B cell (primary cell): ENCODE measurements at regions not wholly inside any gene's neighbourhood (a gene's known extent, or its start where the extent isn't known, plus 50 kb on each side); places are given as distances from the start of the nearest gene placed in this dataset.

Experiments
- ATAC-seq: fragments of 200-7000 bp; cut with Tn5 transposase; one replicate; pipeline ENCODE4 v1.10.0; 2021; ENCODE audit warnings: low read depth, mild to moderate bottlenecking, moderate number of reproducible peaks, moderate library complexity
- CTCF ChIA-PET: fragments of 350-600 bp; sonication (Branson Sonifier 250); formaldehyde crosslinking; loops from one replicate; lab custom pipeline; 2021; ENCODE audit warnings: antibody characterized with exemption, inconsistent platforms; lab: Charles Lee
- POLR2A ChIA-PET: fragments of 350-600 bp; sonication (Branson Sonifier 250); formaldehyde crosslinking; loops from one replicate; lab custom pipeline; 2021; ENCODE audit warnings: antibody characterized with exemption; lab: Charles Lee
- DNase-seq: peaks from one replicate; pipeline ENCODE4 v3.0.0; 2013
- H2AFZ ChIP-seq: 2 replicates; pipeline ENCODE4 v1.6.1; 2012; ENCODE audit warnings: mild to moderate bottlenecking, low read depth, low read length; ENCODE audit not compliant: insufficient read depth, poor library complexity, severe bottlenecking
- H3K27ac ChIP-seq, 2 donors: 1 replicate in 1 of 2; 2 replicates in 1 of 2; pipeline ENCODE4 v1.5.1; 2012 to 2013; ENCODE audit warnings: low read length in 2 of 2, mild to moderate bottlenecking in 2 of 2, moderate library complexity in 1 of 2
- H3K27me3 ChIP-seq, 4 experiments: fragments of 200-600 bp in 1 of 4; sonication (generic) in 1 of 4; replicated peaks in 1 of 4; 1 replicate in 2 of 4; 2 replicates in 2 of 4; pipeline versions ENCODE4 v1.6.1 to v1.7.0; 2013 to 2016; ENCODE audit warnings: low read length in 3 of 4, mild to moderate bottlenecking in 2 of 4, mixed read lengths in 1 of 4, moderate library complexity in 1 of 4; ENCODE audit not compliant: insufficient read depth in 4 of 4, control insufficient read depth in 3 of 4; ENCODE audit errors: control extremely low read depth in 1 of 4
- H3K36me3 ChIP-seq, 2 experiments: replicated peaks in 1 of 2; 1 replicate in 1 of 2; 2 replicates in 1 of 2; pipeline versions ENCODE4 v1.6.1 to v1.7.1; 2013; ENCODE audit warnings: low read length in 1 of 2; ENCODE audit not compliant: insufficient read depth in 2 of 2, control insufficient read depth in 1 of 2; ENCODE audit errors: control extremely low read depth in 1 of 2, extremely low read depth in 1 of 2
- H3K4me1 ChIP-seq, 2 donors: fragments of 200-600 bp in 1 of 2; sonication (generic) in 1 of 2; 1 replicate in 1 of 2; 2 replicates in 1 of 2; pipeline versions ENCODE4 v1.5.1 to v1.6.1; 2013 to 2017; ENCODE audit warnings: low read length in 2 of 2; ENCODE audit not compliant: control insufficient read depth in 2 of 2, insufficient read depth in 2 of 2
- H3K4me2 ChIP-seq: replicated peaks from 2 replicates; pipeline ENCODE3; 2012; ENCODE audit warnings: mild to moderate bottlenecking, low read depth, low read length; ENCODE audit not compliant: poor library complexity, severe bottlenecking
- H3K4me3 ChIP-seq, 5 experiments: fragments of 200-600 bp in 1 of 5; sonication (generic) in 1 of 5; 1 replicate in 3 of 5; 2 replicates in 2 of 5; pipeline versions ENCODE4 v1.5.1 to v1.7.0; 2011 to 2016; ENCODE audit warnings: low read length in 4 of 5, mild to moderate bottlenecking in 4 of 5, low read depth in 2 of 5, control low read depth in 1 of 5, moderate library complexity in 1 of 5; ENCODE audit not compliant: insufficient read depth in 1 of 5; ENCODE audit errors: control extremely low read depth in 1 of 5, extremely low read depth in 1 of 5
- H3K79me2 ChIP-seq: fragments of 200-600 bp; sonication (generic); one replicate; pipeline ENCODE4 v1.6.0; 2016; ENCODE audit warnings: low read length; ENCODE audit not compliant: control insufficient read depth, insufficient read depth
- H3K9ac ChIP-seq: fragments of 200-600 bp; sonication (generic); 2 replicates; pipeline ENCODE4 v1.6.1; 2017; ENCODE audit warnings: mild to moderate bottlenecking, low read length, moderate library complexity
- H3K9me3 ChIP-seq, 3 donors: one replicate each; pipeline versions ENCODE4 v1.6.1 to v1.7.1; 2013; ENCODE audit warnings: low read length in 2 of 3; ENCODE audit not compliant: control insufficient read depth in 2 of 3, insufficient read depth in 1 of 3; ENCODE audit errors: control extremely low read depth in 1 of 3
- H4K20me1 ChIP-seq: 2 replicates; pipeline ENCODE4 v1.6.0; 2012; ENCODE audit warnings: mild to moderate bottlenecking, low read length; ENCODE audit not compliant: insufficient read depth, control insufficient read depth, poor library complexity, severe bottlenecking
- H3K27ac Mint-ChIP-seq: one replicate; pipeline ENCODE4 v1.8.0; 2021; ENCODE audit warnings: mixed read lengths
- H3K27me3 Mint-ChIP-seq: one replicate; pipeline ENCODE4 v1.8.0; 2021; ENCODE audit warnings: mixed read lengths
- H3K4me1 Mint-ChIP-seq: one replicate; pipeline ENCODE4 v1.8.0; 2021; ENCODE audit warnings: mixed read lengths
- H3K4me3 Mint-ChIP-seq: one replicate; pipeline ENCODE4 v1.8.0; 2021; ENCODE audit warnings: mixed read lengths
- H3K9me3 Mint-ChIP-seq: one replicate; pipeline ENCODE4 v1.8.0; 2022; ENCODE audit warnings: mixed read lengths; ENCODE audit not compliant: insufficient read depth
- CTCF ChIP-seq: fragments of 200-600 bp; IDR thresholded peaks from one replicate; pipeline ENCODE4 v1.8.0; 2022; ENCODE audit warnings: antibody characterized with exemption, mild to moderate bottlenecking
- EZH2 ChIP-seq: IDR thresholded peaks from 2 replicates; pipeline ENCODE4 v1.6.1; 2012; ENCODE audit warnings: borderline replicate concordance, low read depth, mild to moderate bottlenecking, moderate library complexity, low read length; ENCODE audit not compliant: insufficient read depth, poor library complexity, severe bottlenecking
- WGBS: methylation state at CpG from one replicate; pipeline ENCODE4 v1.1.5; 2013; ENCODE audit warnings: missing lambda C conversion rate; ENCODE audit not compliant: insufficient coverage; 5-methylcytosine and 5-hydroxymethylcytosine counted together
- intact Hi-C: fragments of 100-400 bp; cut with micrococcal nuclease; formaldehyde crosslinking; loops from one replicate; pipeline ENCODE4 v1.10.0; 2022

GRCh38 chr6:119598883-119599282, 249.3 kb upstream of the MAN1A1 start:
- POLR2A ChIA-PET: no interaction called here
- DNase-seq (no peak), ATAC-seq (no peak)
- no peaks in the 10 kb centered on the region for H3K27me3 Mint-ChIP-seq
- CTCF ChIA-PET: no interaction called here
- Histone ChIP-seq H3K4me2 (no peak overlapping the region), H2AFZ (no peak overlapping the region), H3K27ac (no peak overlapping the region), H3K79me2 (no peaks in the 10 kb centered on the region), H3K27me3 (no peaks in the 10 kb centered on the region), H4K20me1 (no peaks in the 10 kb centered on the region), H3K36me3 (no peaks in the 10 kb centered on the region), H3K4me1 (no peaks in the 10 kb centered on the region), H3K9me3 (peaks cover 0 to 2% (median 0%) of the 10 kb centered on the region in 3 donors), H3K9ac (no peak overlapping the region), H3K4me3 (no peak overlapping the region)
- H3K27ac Mint-ChIP-seq: no peak overlapping the region
- no peak overlapping the region for H3K4me3 Mint-ChIP-seq
- TF ChIP-seq CTCF (no peak), EZH2 (no peak)
- H3K9me3 Mint-ChIP-seq: no peaks in the 10 kb centered on the region
- no CpG with 5 or more reads among the region's 2 CpGs for WGBS
- no peaks in the 10 kb centered on the region for H3K4me1 Mint-ChIP-seq
- intact Hi-C loops: no loop called here

GRCh38 chr6:119594907-119595306, 245.3 kb upstream of the MAN1A1 start:
- ChIA-PET POLR2A (no interaction called here), CTCF (no interaction called here)
- Histone ChIP-seq H2AFZ (no peak overlapping the region), H3K4me2 (no peak overlapping the region), H3K27ac (no peak overlapping the region), H4K20me1 (no peaks in the 10 kb centered on the region), H3K9ac (no peak overlapping the region), H3K4me1 (no peaks in the 10 kb centered on the region), H3K36me3 (no peaks in the 10 kb centered on the region), H3K27me3 (no peaks in the 10 kb centered on the region), H3K4me3 (no peak overlapping the region), H3K79me2 (no peaks in the 10 kb centered on the region), H3K9me3 (peaks cover 0 to 2% (median 0%) of the 10 kb centered on the region in 3 donors)
- TF ChIP-seq EZH2 (no peak), CTCF (no peak)
- H3K4me1 Mint-ChIP-seq: no peaks in the 10 kb centered on the region
- no peak for DNase-seq
- intact Hi-C loops: no loop called here
- no peak for ATAC-seq
- H3K27me3 Mint-ChIP-seq: no peaks in the 10 kb centered on the region
- H3K4me3 Mint-ChIP-seq: no peak overlapping the region
- H3K27ac Mint-ChIP-seq: no peak overlapping the region
- no peaks in the 10 kb centered on the region for H3K9me3 Mint-ChIP-seq
